SU-DHL-6 (cell line): ENCODE measurements at regions not wholly inside any gene's neighbourhood (a gene's known extent, or its start where the extent isn't known, plus 50 kb on each side); places are given as distances from the start of the nearest gene placed in this dataset.

Experiments
- H2AFZ ChIP-seq: fragments of 200-600 bp; sonication (generic); 2 replicates; pipeline ENCODE4 v1.6.1; 2014; ENCODE audit warnings: low read depth, mild to moderate bottlenecking, moderate library complexity, mixed read lengths, antibody characterized with exemption, low read length; ENCODE audit not compliant: severe bottlenecking
- H3F3A ChIP-seq: fragments of 200-600 bp; shearing (Covaris generic); 2 replicates; pipeline ENCODE4 v1.6.0; 2016; ENCODE audit warnings: antibody characterized with exemption, mild to moderate bottlenecking; ENCODE audit not compliant: insufficient read depth
- H3K27ac ChIP-seq: fragments of 200-600 bp; sonication (generic); 2 replicates; pipeline ENCODE4 v1.5.1; 2016; ENCODE audit warnings: low read depth, mild to moderate bottlenecking, low read length, moderate library complexity, mixed read lengths
- H3K27me3 ChIP-seq: fragments of 200-600 bp; sonication (generic), shearing (Covaris generic); 2 replicates; pipeline ENCODE4 v1.6.0; 2014; ENCODE audit warnings: mild to moderate bottlenecking, low read length
- H3K36me3 ChIP-seq: fragments of 200-600 bp; sonication (generic); 2 replicates; pipeline ENCODE4 v1.6.1; 2014; ENCODE audit warnings: mild to moderate bottlenecking, low read length, mixed read lengths
- H3K4me2 ChIP-seq: fragments of 300-600, 200-600 bp; shearing (Covaris generic), sonication (generic); 2 replicates; pipeline ENCODE4 v1.6.0; 2014; ENCODE audit warnings: low read length, low read depth, mild to moderate bottlenecking; ENCODE audit not compliant: poor library complexity, severe bottlenecking
- H3K4me3 ChIP-seq: fragments of 200-600 bp; sonication (generic); 2 replicates; pipeline ENCODE4 v1.5.1; 2014; ENCODE audit warnings: antibody characterized with exemption, low read length, mild to moderate bottlenecking, mixed read lengths; ENCODE audit not compliant: insufficient read depth, poor library complexity, severe bottlenecking
- H3K79me2 ChIP-seq: fragments of 200-600 bp; sonication (generic); 2 replicates; pipeline ENCODE4 v1.6.1; 2014; ENCODE audit warnings: mild to moderate bottlenecking, low read length, moderate library complexity; ENCODE audit not compliant: insufficient read depth
- H3K9ac ChIP-seq: fragments of 200-600 bp; sonication (generic); 2 replicates; pipeline ENCODE4 v1.7.0; 2014; ENCODE audit warnings: mild to moderate bottlenecking, low read length
- H3K9me2 ChIP-seq: fragments of 200-600 bp; sonication (generic); replicated peaks from 2 replicates; pipeline ENCODE4 v1.6.1; 2014; ENCODE audit warnings: low read length; ENCODE audit not compliant: insufficient read depth
- H3K9me3 ChIP-seq: fragments of 200-600 bp; sonication (generic); 2 replicates; pipeline ENCODE4 v1.6.1; 2014; ENCODE audit warnings: low read length, mixed read lengths; ENCODE audit not compliant: insufficient read depth
- H4K20me1 ChIP-seq: fragments of 200-600 bp; sonication (generic); 2 replicates; pipeline ENCODE4 v1.6.1; 2014; ENCODE audit warnings: low read depth, mild to moderate bottlenecking, antibody characterized with exemption, low read length, moderate library complexity, mixed read lengths
- CTCF ChIP-seq: fragments of 200-600 bp; sonication (generic); IDR thresholded peaks from one replicate; pipeline ENCODE4 v1.5.1; 2017; ENCODE audit warnings: antibody characterized with exemption, mild to moderate bottlenecking, low read length, moderate library complexity; ENCODE audit not compliant: insufficient read depth, poor library complexity, severe bottlenecking
- EZH2phosphoT487 ChIP-seq: fragments of 200-600 bp; sonication (generic), shearing (Covaris generic); conservative IDR thresholded peaks from 2 replicates; pipeline ENCODE4 v1.6.1; 2018; ENCODE audit warnings: mild to moderate bottlenecking, antibody characterized with exemption, low read length, moderate library complexity, mixed read lengths

- Histone ChIP-seq H3K27me3 (no peaks in the 10 kb centered on the region), H3K79me2 (no peaks in the 10 kb centered on the region), H3F3A (no peaks in the 10 kb centered on the region), H3K9ac (no peak overlapping the region), H2AFZ (no peak overlapping the region), H3K9me2 (no peaks in the 10 kb centered on the region), H3K4me3 (no peak overlapping the region), H3K27ac (no peak overlapping the region), H4K20me1 (no peaks in the 10 kb centered on the region), H3K36me3 (no peaks in the 10 kb centered on the region), H3K4me2 (no peak overlapping the region), H3K9me3 (no peaks in the 10 kb centered on the region)
- no peak for TF ChIP-seq EZH2phosphoT487
- TF ChIP-seq CTCF: no peak
Observed at GRCh38 chr17:53649201-53649600, 173.5 kb upstream of the KIF2B start.

GRCh38 chr17:53646835-53647234 lies 175.9 kb upstream of the KIF2B start:
- no peaks in the 10 kb centered on the region for H3K36me3 ChIP-seq
- H3K27ac ChIP-seq: no peak overlapping the region
- no peak overlapping the region for H3K4me2 ChIP-seq
- no peaks in the 10 kb centered on the region for H3K9me3 ChIP-seq
- TF ChIP-seq CTCF: no peak
- TF ChIP-seq EZH2phosphoT487: no peak
- no peaks in the 10 kb centered on the region for H3F3A ChIP-seq
- no peaks in the 10 kb centered on the region for H3K9me2 ChIP-seq
- no peak overlapping the region for H3K9ac ChIP-seq
- H3K4me3 ChIP-seq: no peak overlapping the region
- no peak overlapping the region for H2AFZ ChIP-seq
- H4K20me1 ChIP-seq: no peaks in the 10 kb centered on the region
- H3K27me3 ChIP-seq: no peaks in the 10 kb centered on the region
- no peaks in the 10 kb centered on the region for H3K79me2 ChIP-seq

DNA sequence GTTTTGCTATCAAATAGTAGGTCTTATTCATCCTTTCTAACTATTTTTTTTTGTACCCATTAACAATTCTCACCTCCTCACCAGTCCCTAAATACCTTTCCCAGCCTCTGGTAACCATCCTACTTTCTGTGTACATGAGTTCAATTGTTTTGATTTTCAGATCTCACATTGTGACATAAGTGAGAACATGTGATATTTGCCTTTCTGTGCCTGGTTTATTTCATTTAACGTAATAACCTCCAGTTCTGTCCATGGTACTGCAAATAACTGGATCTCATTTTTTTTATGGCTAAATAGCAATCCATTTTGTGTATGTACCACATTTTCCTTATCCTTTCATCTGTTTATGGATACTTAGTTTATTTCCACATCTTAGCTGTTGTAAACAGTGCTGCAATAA lies 181.9 kb upstream of the KIF2B start:
- H2AFZ ChIP-seq: no peak overlapping the region

More for the DNA sequence above, 181.9 kb upstream of the KIF2B start:
- H3K27ac ChIP-seq: no peak overlapping the region
- no peaks in the 10 kb centered on the region for H3K36me3 ChIP-seq
- H3K9ac ChIP-seq: no peak overlapping the region
- no peaks in the 10 kb centered on the region for H3K9me2 ChIP-seq
- TF ChIP-seq EZH2phosphoT487: no peak
- no peak for TF ChIP-seq CTCF
- no peaks in the 10 kb centered on the region for H3K79me2 ChIP-seq
- no peaks in the 10 kb centered on the region for H4K20me1 ChIP-seq
- H3K27me3 ChIP-seq: no peaks in the 10 kb centered on the region
- no peaks in the 10 kb centered on the region for H3F3A ChIP-seq
- no peak overlapping the region for H3K4me3 ChIP-seq
- no peak overlapping the region for H3K4me2 ChIP-seq
- no peaks in the 10 kb centered on the region for H3K9me3 ChIP-seq
